NCI-H2081 treated with DMSO at 0.1 percent for 48 hours (cell line): ENCODE measurements at regions not wholly inside any gene's neighbourhood (a gene's known extent, or its start where the extent isn't known, plus 50 kb on each side); places are given as distances from the start of the nearest gene placed in this dataset.
"Not testable (repeated sequence)": the region's sequence is repeated elsewhere in the genome, so short reads cannot be mapped to it uniquely, and the experiment has no call there.

Source experiments
- DNase-seq: peaks from one replicate; lab custom pipeline; 2025; lab: John Stamatoyannopoulos, UW

GRCh38 chr9:7739595-7739994 lies 60.0 kb downstream of the DMAC1 start:
- no peak for DNase-seq

GRCh38 chr9:7735311-7735710 lies 64.3 kb downstream of the DMAC1 start:
- DNase-seq = no peak

- no peak for DNase-seq
Observed at GRCh38 chr9:7730164-7730445, 69.5 kb downstream of the DMAC1 start.

GRCh38 chr9:7729371-7730163 lies 70.0 kb downstream of the DMAC1 start:
- no peak for DNase-seq

GRCh38 chr9:7721291-7721690 lies 78.3 kb downstream of the DMAC1 start:
- DNase-seq = no peak

- DNase-seq = not testable (repeated sequence)
Observed at GRCh38 chr9:7713088-7713487, 86.5 kb downstream of the DMAC1 start.

GRCh38 chr9:7710686-7711085 lies 88.9 kb downstream of the DMAC1 start:
- no peak for DNase-seq

- no peak for DNase-seq
Observed at GRCh38 chr9:7707934-7708333, 91.6 kb downstream of the DMAC1 start.

GRCh38 chr9:7704543-7704942 lies 95.0 kb downstream of the DMAC1 start:
- DNase-seq = no peak

- DNase-seq = no peak
Observed at GRCh38 chr9:7691909-7692308, 107.7 kb downstream of the DMAC1 start.

- no peak for DNase-seq
Observed at GRCh38 chr9:7690014-7690413, 109.6 kb downstream of the DMAC1 start.

GRCh38 chr9:7688626-7689025 lies 111.0 kb downstream of the DMAC1 start:
- DNase-seq = no peak

GRCh38 chr9:7676609-7677156 lies 122.9 kb downstream of the DMAC1 start:
- DNase-seq = no peak

- no peak for DNase-seq
Observed at GRCh38 chr9:7671847-7672246, 127.7 kb downstream of the DMAC1 start.

- no peak for DNase-seq
Observed at GRCh38 chr9:7668541-7668940, 131.0 kb downstream of the DMAC1 start.

- DNase-seq = no peak
Observed at GRCh38 chr9:7665874-7666273, 133.7 kb downstream of the DMAC1 start.

- no peak for DNase-seq
Observed at GRCh38 chr9:7659766-7660165, 139.8 kb downstream of the DMAC1 start.

- DNase-seq = no peak
Observed at GRCh38 chr9:7656636-7657035, 142.9 kb downstream of the DMAC1 start.

- no peak for DNase-seq
Observed at GRCh38 chr9:7653262-7653661, 146.3 kb downstream of the DMAC1 start.

GRCh38 chr9:7640231-7640630 lies 159.3 kb downstream of the DMAC1 start:
- DNase-seq = no peak

- DNase-seq = no peak
Observed at GRCh38 chr9:7639471-7639870, 160.1 kb downstream of the DMAC1 start.

- DNase-seq = no peak
Observed at GRCh38 chr9:7636838-7637467, 162.6 kb downstream of the DMAC1 start.

GRCh38 chr9:7636309-7636708 lies 163.3 kb downstream of the DMAC1 start:
- no peak for DNase-seq

- not testable (repeated sequence) for DNase-seq
Observed at GRCh38 chr9:7626571-7627029, 173.0 kb downstream of the DMAC1 start.
